HG02642 (cell line): ENCODE measurements at regions not wholly inside any gene's neighbourhood (a gene's known extent, or its start where the extent isn't known, plus 50 kb on each side); places are given as distances from the start of the nearest gene placed in this dataset.

Experiments used
- ATAC-seq: cut with Tn5 transposase; IDR thresholded peaks from one replicate; pipeline ENCODE4 v1.9.1; 2021; ENCODE audit warnings: mild to moderate bottlenecking; ENCODE audit not compliant: unreplicated experiment, poor library complexity

- ATAC-seq: no peak
Measured at GRCh38 chr6:133688705-133689492, 200.0 kb upstream of the TCF21 start.

- ATAC-seq: no peak
Measured at GRCh38 chr6:133689863-133690262, 199.1 kb upstream of the TCF21 start.

GRCh38 chr6:133693565-133693964 is 195.3 kb upstream of the TCF21 start:
- no peak for ATAC-seq

- ATAC-seq: no peak
Measured at GRCh38 chr6:133697185-133697584, 191.7 kb upstream of the TCF21 start.

GRCh38 chr6:133697666-133698065 is 191.2 kb upstream of the TCF21 start:
- no peak for ATAC-seq

GRCh38 chr6:133698272-133698671 is 190.6 kb upstream of the TCF21 start:
- no peak for ATAC-seq

- ATAC-seq: no peak
Measured at GRCh38 chr6:133699741-133700385, 189.1 kb upstream of the TCF21 start.

- no peak for ATAC-seq
Measured at GRCh38 chr6:133701633-133702331, 187.1 kb upstream of the TCF21 start.

- ATAC-seq: no peak
Measured at GRCh38 chr6:133704371-133704770, 184.5 kb upstream of the TCF21 start.

- ATAC-seq: no peak
Measured at GRCh38 chr6:133705066-133705465, 183.8 kb upstream of the TCF21 start.

- no peak for ATAC-seq
Measured at GRCh38 chr6:133705731-133706130, 183.2 kb upstream of the TCF21 start.

GRCh38 chr6:133707456-133707855 is 181.5 kb upstream of the TCF21 start:
- no peak for ATAC-seq

- ATAC-seq: no peak
Measured at GRCh38 chr6:133710826-133711225, 178.1 kb upstream of the TCF21 start.

- no peak for ATAC-seq
Measured at GRCh38 chr6:133715270-133715669, 173.6 kb upstream of the TCF21 start.

- ATAC-seq: no peak
Measured at GRCh38 chr6:133724726-133725125, 164.2 kb upstream of the TCF21 start.

- ATAC-seq: no peak
Measured at GRCh38 chr6:133726188-133726587, 162.7 kb upstream of the TCF21 start.

GRCh38 chr6:133730881-133731280 is 158.0 kb upstream of the TCF21 start:
- no peak for ATAC-seq

GRCh38 chr6:133740218-133740617 is 148.7 kb upstream of the TCF21 start:
- ATAC-seq: no peak

GRCh38 chr6:133740816-133741215 is 148.1 kb upstream of the TCF21 start:
- no peak for ATAC-seq

- ATAC-seq: no peak
Measured at GRCh38 chr6:133741375-133741861, 147.5 kb upstream of the TCF21 start.

- no peak for ATAC-seq
Measured at GRCh38 chr6:133743621-133744020, 145.3 kb upstream of the TCF21 start.
